Tibial nerve (tissue), 4 donors: ENCODE measurements at regions not wholly inside any gene's neighbourhood (a gene's known extent, or its start where the extent isn't known, plus 50 kb on each side); places are given as distances from the start of the nearest gene placed in this dataset.

Source experiments
- EP300 ChIP-seq, 2 donors: sonication (generic); formaldehyde crosslinking; IDR thresholded peaks; one replicate each; pipeline ENCODE4 v1.6.1; 2017; ENCODE audit warnings: antibody characterized with exemption in 2 of 2, mild to moderate bottlenecking in 1 of 2
- POLR2A ChIP-seq, 2 donors: fragments of 450-650 bp; IDR thresholded peaks; one replicate each; pipeline ENCODE4 v1.6.1; 2017; ENCODE audit warnings: antibody characterized with exemption in 2 of 2, mild to moderate bottlenecking in 2 of 2, moderate library complexity in 2 of 2
- TF ChIP-seq, protein P1 (sequence below), 5 experiments: fragments of 200-600 bp in 3 of 5; fragments of 450-650 bp in 2 of 5; sonication (generic) in 3 of 5; IDR thresholded peaks; one replicate each; pipeline ENCODE4 v1.5.1; 2016 to 2019; ENCODE audit warnings: antibody characterized with exemption in 5 of 5, mild to moderate bottlenecking in 3 of 5, moderate library complexity in 2 of 5

DNA sequence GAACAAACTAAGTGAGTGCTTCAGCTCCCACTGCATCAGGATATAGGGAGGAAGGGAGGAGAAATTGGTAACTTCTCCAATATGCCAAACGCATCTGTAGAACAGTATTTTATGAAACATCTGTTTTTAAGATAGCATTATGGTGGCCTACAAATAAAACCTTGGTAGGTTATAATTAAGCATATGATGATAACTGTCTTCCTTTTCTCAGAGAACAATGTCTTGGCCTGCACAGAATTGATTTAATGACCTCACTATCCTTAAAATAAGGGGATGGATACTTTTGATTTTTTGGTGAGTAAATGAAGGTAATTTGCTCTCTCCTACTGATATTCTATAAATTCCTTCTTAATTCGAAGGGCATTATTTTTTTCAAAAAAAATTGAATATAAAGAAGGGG, 451.5 kb upstream of the TGFBR2 start:
- TF ChIP-seq, protein P1, sequence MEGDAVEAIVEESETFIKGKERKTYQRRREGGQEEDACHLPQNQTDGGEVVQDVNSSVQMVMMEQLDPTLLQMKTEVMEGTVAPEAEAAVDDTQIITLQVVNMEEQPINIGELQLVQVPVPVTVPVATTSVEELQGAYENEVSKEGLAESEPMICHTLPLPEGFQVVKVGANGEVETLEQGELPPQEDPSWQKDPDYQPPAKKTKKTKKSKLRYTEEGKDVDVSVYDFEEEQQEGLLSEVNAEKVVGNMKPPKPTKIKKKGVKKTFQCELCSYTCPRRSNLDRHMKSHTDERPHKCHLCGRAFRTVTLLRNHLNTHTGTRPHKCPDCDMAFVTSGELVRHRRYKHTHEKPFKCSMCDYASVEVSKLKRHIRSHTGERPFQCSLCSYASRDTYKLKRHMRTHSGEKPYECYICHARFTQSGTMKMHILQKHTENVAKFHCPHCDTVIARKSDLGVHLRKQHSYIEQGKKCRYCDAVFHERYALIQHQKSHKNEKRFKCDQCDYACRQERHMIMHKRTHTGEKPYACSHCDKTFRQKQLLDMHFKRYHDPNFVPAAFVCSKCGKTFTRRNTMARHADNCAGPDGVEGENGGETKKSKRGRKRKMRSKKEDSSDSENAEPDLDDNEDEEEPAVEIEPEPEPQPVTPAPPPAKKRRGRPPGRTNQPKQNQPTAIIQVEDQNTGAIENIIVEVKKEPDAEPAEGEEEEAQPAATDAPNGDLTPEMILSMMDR (IDR thresholded peaks at IDR 0.05) = no peak
- no peak for TF ChIP-seq EP300 (IDR thresholded peaks at IDR 0.05)
- no peak for TF ChIP-seq POLR2A (IDR thresholded peaks at IDR 0.05)
